ENCODE measurements at regions not wholly inside any gene's neighbourhood (a gene's known extent, or its start where the extent isn't known, plus 50 kb on each side); places are given as distances from the start of the nearest gene placed in this dataset.

GRCh38 chr1:239993366-239993765 is 98.3 kb upstream of the FMN2 start:
- Histone ChIP-seq H3K9ac (ENCODE audit: low read length) (no peak overlapping the region), H3K27me3 (ENCODE audit: low read depth, low read length) (0 out of 2 replicates have a peak, but pooled peaks cover 4% of the 10 kb centered on the region), H3K4me1 (ENCODE audit: low read length) (no peaks in the 10 kb centered on the region), H3K79me2 (ENCODE audit: low read length) (no peaks in the 10 kb centered on the region), H3K9me3 (ENCODE audit: insufficient read depth, low read length) (no peaks in the 10 kb centered on the region), H3K4me3 (ENCODE audit: low read length) (no peak overlapping the region), H2AFZ (ENCODE audit: low read depth, low read length) (no peak overlapping the region), H3K27ac (ENCODE audit: low read length) (no peak overlapping the region), H3K4me2 (ENCODE audit: low read length) (no peak overlapping the region), H4K20me1 (ENCODE audit: insufficient read depth, low read length) (no peaks in the 10 kb centered on the region), H3K36me3 (replicated peaks; ENCODE audit: low read depth, low read length) (no peaks in the 10 kb centered on the region)
- TF ChIP-seq CTCF (IDR thresholded peaks at IDR 0.05; ENCODE audit: low read depth, low read length) (no peak), EZH2phosphoT487 (IDR thresholded peaks at IDR 0.05; ENCODE audit: low read depth) (no peak)

GRCh38 chr1:239995281-239995680 is 96.4 kb upstream of the FMN2 start:
- H3K79me2 ChIP-seq (ENCODE audit: low read length): no peaks in the 10 kb centered on the region
- no peak overlapping the region for H3K4me3 ChIP-seq (ENCODE audit: low read length)
- H2AFZ ChIP-seq (ENCODE audit: low read depth, low read length): no peak overlapping the region
- H3K27ac ChIP-seq (ENCODE audit: low read length): no peak overlapping the region
- H3K36me3 ChIP-seq (replicated peaks; ENCODE audit: low read depth, low read length): no peaks in the 10 kb centered on the region
- no peaks in the 10 kb centered on the region for H4K20me1 ChIP-seq (ENCODE audit: insufficient read depth, low read length)
- H3K27me3 ChIP-seq (ENCODE audit: low read depth, low read length): 0 out of 2 replicates have a peak, but pooled peaks cover 4% of the 10 kb centered on the region
- TF ChIP-seq CTCF (IDR thresholded peaks at IDR 0.05; ENCODE audit: low read depth, low read length) (no peak), EZH2phosphoT487 (IDR thresholded peaks at IDR 0.05; ENCODE audit: low read depth) (no peak)
- H3K4me1 ChIP-seq (ENCODE audit: low read length): no peaks in the 10 kb centered on the region
- H3K9me3 ChIP-seq (ENCODE audit: insufficient read depth, low read length): no peaks in the 10 kb centered on the region
- no peak overlapping the region for H3K4me2 ChIP-seq (ENCODE audit: low read length)
- no peak overlapping the region for H3K9ac ChIP-seq (ENCODE audit: low read length)

GRCh38 chr1:239997160-239997514 is 94.5 kb upstream of the FMN2 start:
- Histone ChIP-seq H3K27ac (ENCODE audit: low read length) (no peak overlapping the region), H4K20me1 (ENCODE audit: insufficient read depth, low read length) (no peaks in the 10 kb centered on the region), H3K9me3 (ENCODE audit: insufficient read depth, low read length) (no peaks in the 10 kb centered on the region), H3K79me2 (ENCODE audit: low read length) (no peaks in the 10 kb centered on the region), H3K4me2 (ENCODE audit: low read length) (no peak overlapping the region), H3K9ac (ENCODE audit: low read length) (no peak overlapping the region), H3K36me3 (replicated peaks; ENCODE audit: low read depth, low read length) (no peaks in the 10 kb centered on the region), H2AFZ (ENCODE audit: low read depth, low read length) (no peak overlapping the region), H3K4me3 (ENCODE audit: low read length) (no peak overlapping the region), H3K27me3 (ENCODE audit: low read depth, low read length) (0 out of 2 replicates have a peak, but pooled peaks cover 4% of the 10 kb centered on the region), H3K4me1 (ENCODE audit: low read length) (no peaks in the 10 kb centered on the region)
- TF ChIP-seq EZH2phosphoT487 (IDR thresholded peaks at IDR 0.05; ENCODE audit: low read depth) (no peak), CTCF (IDR thresholded peaks at IDR 0.05; ENCODE audit: low read depth, low read length) (no peak)

- Histone ChIP-seq H3K9me3 (ENCODE audit: insufficient read depth, low read length) (no peaks in the 10 kb centered on the region), H4K20me1 (ENCODE audit: insufficient read depth, low read length) (no peaks in the 10 kb centered on the region), H3K9ac (ENCODE audit: low read length) (no peak overlapping the region), H3K4me1 (ENCODE audit: low read length) (no peaks in the 10 kb centered on the region), H3K79me2 (ENCODE audit: low read length) (no peaks in the 10 kb centered on the region), H3K4me3 (ENCODE audit: low read length) (no peak overlapping the region), H2AFZ (ENCODE audit: low read depth, low read length) (no peak overlapping the region), H3K27ac (ENCODE audit: low read length) (no peak overlapping the region), H3K4me2 (ENCODE audit: low read length) (no peak overlapping the region), H3K27me3 (ENCODE audit: low read depth, low read length) (0 out of 2 replicates have a peak, but pooled peaks cover 4% of the 10 kb centered on the region), H3K36me3 (replicated peaks; ENCODE audit: low read depth, low read length) (no peaks in the 10 kb centered on the region)
- TF ChIP-seq EZH2phosphoT487 (IDR thresholded peaks at IDR 0.05; ENCODE audit: low read depth) (no peak), CTCF (IDR thresholded peaks at IDR 0.05; ENCODE audit: low read depth, low read length) (no peak)
Measured at GRCh38 chr1:239997515-239998311, 94.0 kb upstream of the FMN2 start.
